ENCODE measurements at regions not wholly inside any gene's neighbourhood (a gene's known extent, or its start where the extent isn't known, plus 50 kb on each side); places are given as distances from the start of the nearest gene placed in this dataset.
A peak's percentile ranks its signal among the peaks of the same experiment; 100 is the strongest.

DNA sequence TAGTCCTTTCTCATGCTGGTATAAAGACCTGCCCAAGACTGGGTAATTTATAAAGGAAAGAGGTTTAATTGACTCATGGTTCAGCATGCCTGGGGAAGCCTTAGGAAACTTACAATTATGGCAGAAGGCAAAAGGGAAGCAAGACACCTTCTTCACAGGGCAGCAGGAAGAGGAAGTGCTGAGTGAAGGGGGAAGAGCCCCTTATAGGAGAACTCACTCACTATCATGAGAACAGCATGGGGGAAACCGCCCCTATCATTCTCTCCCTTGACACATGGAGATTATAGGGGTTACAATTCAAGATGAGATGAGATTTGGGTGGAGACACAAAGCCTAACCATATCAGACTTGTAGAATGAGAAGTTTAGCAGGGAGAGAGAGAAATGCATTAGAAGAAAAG lies 373.3 kb upstream of the DIAPH2 start:
- no peak for DNase-seq

DNA sequence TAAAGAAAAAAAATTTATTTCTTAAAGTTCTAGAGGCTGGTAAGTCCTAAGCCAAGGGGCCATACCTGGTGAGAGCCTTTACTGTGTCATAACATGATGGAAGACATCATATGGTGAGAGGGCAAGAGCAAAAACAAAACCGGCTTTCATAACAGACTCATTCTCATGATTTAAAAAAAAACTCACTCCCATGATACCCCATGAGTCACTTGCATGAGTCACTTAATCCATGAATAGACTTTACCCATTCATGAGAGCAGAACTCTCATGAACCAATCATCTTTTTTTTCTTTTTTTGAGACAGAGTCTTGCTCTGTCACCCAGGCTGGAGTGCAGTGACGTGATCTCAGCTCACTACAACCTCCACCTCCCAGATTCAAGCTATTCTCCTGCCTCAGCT lies 369.7 kb upstream of the DIAPH2 start:
- no peak for DNase-seq

- no peak for DNase-seq
Measured at GRCh38 chrX:96361844-96362243, 322.8 kb upstream of the DIAPH2 start.

DNA sequence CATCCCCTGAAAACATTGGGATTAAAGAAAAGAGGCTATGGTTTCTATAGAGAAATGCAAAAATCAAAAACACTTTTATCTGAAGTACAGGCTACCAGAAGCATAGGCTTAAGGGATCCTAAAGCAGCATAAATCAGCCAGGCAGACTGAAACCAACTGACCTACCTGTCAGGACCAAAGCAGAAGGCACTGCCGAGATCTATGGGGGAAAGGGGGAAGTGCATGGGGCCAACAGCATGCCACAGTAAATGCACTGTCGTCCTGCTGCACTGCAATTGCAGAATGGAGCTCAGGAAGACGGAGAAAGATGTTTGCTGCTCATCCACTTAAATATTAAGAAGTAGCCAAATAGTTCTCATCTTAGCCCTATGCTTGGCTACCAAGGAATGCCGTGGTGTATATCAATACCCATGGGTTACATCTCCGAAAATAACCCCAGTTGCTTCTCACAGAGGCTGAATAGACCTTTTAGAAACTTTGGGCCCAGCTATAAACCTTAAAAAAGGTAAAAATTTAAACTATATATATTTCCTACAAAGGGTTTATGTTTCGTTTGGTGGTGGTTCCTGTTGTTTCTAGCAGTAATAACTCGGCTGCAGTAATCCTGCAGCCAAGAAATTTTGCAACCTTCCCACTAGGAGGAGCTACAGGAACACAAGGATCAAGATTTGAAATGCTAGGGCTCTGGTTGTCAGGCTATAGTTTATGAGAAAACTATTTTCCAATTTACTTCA lies 312.2 kb upstream of the DIAPH2 start:
- peak in 1 of 5 experiments; percentile 2 for DNase-seq

- DNase-seq = no peak
Measured at GRCh38 chrX:96373047-96373355, 311.6 kb upstream of the DIAPH2 start.

GRCh38 chrX:96376266-96376665 lies 308.4 kb upstream of the DIAPH2 start:
- DNase-seq = no peak

DNA sequence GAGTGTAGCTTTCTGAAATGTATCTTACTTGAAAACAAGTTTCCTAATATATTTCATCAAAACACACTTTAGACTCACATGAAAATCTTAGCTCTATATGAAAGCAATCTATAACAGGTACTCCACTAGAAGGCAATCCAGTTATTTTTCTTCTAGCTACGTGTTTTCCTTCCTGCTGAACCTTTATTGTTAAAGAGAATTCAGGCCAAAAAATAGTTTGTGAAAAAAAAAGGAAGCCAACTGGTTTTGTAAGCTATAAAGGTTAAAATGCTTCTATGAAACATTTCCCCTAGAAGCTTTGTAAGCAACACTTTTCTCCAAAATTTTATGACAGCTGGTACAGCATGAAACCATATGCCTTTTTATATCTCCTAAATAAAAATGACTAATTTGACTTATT lies 304.7 kb upstream of the DIAPH2 start:
- no peak for DNase-seq

DNA sequence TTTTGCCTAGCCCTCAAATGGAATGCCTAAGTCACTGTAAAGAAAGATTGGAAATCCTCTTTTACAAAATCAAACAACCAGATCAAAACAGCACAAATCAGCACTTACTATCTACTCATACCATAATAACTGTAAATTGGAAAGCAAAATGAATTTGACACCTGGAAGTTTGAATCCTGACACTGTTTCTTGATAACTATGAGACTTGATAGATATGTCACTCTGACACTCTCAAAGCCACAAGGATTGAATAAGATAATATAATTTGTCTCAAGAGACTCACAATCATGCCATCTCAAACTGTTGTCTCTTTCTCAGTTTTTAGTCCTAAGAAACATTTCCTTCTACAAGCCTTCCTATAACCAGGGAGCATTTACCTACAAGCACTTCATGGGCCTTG lies 302.6 kb upstream of the DIAPH2 start:
- DNase-seq = no peak

DNA sequence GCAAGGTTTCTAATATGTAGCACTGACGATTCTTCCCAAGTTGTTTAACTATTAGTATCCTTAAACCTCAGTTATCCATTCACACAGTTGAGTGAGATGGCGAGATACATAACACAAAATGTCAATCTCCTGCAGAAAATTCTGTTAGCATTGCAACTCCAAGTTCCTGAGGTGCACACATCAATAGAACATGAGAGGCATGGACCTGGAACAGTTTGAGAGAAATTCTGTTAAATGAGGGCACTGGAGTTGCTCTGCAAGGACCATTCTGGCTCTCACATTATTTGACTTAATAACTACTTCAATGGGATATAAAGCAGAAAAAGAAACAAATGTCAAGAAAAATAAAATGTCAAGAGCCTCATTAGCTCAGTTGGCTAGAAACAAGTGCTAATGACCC lies 301.2 kb upstream of the DIAPH2 start:
- no peak for DNase-seq

DNA sequence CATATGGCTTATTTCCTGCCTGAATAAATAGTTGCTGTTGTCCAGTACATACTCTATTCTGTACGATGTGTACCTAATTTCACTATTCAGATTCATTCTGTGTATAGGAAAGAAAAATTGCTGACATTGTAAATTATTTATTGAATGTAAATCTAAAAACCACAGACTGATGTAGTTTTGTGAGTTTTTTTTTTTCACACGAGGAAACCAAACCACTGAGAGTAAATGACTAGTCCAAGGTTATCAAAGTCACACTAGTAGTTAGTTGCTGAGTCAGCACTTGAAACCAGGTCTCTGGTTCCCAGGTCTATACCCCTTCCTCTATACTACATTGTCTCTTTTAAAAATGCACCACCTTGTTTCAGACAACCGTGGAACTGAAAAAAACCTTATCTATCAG lies 298.3 kb upstream of the DIAPH2 start:
- DNase-seq = peak in 1 of 5 experiments; percentile 1

- DNase-seq = no peak
Measured at GRCh38 chrX:96386981-96387380, 297.7 kb upstream of the DIAPH2 start.

GRCh38 chrX:96387801-96388200 lies 296.8 kb upstream of the DIAPH2 start:
- no peak for DNase-seq

GRCh38 chrX:96389281-96390047 lies 295.2 kb upstream of the DIAPH2 start:
- DNase-seq = no peak

GRCh38 chrX:96394598-96394997 lies 290.0 kb upstream of the DIAPH2 start:
- DNase-seq = no peak

GRCh38 chrX:96403446-96403845 lies 281.2 kb upstream of the DIAPH2 start:
- no peak for DNase-seq

DNA sequence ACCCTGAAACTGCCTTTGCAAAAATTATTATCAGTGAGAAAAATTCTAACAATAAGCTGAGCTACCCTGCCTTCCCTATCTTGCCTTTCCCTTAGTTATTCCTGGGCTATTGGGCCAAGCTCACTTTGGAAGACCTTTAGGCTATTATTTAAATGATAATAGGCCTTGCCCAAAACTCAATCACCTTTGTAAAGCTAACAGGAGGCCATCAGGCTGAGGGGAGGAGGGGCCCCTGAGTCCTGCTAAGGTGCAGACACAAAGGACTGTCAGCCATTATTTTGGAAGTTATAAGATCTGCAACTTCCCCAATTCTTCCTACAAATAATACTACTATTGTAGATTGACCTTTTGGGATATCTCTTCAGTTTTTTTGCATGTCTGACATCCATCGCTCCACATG lies 278.8 kb upstream of the DIAPH2 start:
- no peak for DNase-seq

DNA sequence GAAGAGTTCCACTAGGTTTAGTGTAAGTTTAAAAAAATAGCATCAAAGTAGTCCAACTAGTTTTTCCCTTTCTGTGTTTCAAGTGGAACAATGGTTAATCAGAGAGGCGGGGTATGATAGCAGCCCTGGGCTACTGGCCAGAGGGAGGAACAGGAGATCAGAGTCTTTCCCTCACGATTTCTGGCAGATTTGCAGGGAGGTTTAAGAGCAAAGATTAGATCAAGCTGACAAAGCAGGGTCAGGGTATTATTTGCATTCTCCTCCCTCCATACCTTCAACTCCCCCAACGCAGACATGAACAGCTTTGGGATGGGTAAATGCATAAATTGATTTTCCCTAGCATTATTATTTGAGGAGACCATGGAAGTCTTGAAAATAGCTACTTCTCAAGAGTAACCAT lies 277.6 kb upstream of the DIAPH2 start:
- DNase-seq = no peak

DNA sequence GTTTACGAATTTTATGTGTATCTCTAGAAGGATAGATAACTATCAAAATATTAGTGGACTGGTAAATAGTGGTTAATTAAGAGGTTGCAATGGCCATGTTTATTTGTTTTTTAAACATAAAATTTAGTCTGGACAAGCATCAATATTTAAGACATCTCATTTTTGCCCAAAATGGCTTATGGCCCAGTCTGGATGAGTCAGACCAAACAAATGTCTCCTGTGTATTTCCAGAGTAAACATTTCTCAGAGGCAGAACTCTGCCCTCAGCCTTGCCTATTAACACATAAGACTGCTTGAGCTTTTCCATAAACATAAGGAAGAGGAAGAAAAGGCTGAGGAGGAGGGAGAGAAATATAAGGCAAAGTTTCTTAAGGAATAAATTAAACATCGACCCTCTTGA lies 277.1 kb upstream of the DIAPH2 start:
- no peak for DNase-seq

GRCh38 chrX:96407981-96408380 lies 276.7 kb upstream of the DIAPH2 start:
- no peak for DNase-seq

DNA sequence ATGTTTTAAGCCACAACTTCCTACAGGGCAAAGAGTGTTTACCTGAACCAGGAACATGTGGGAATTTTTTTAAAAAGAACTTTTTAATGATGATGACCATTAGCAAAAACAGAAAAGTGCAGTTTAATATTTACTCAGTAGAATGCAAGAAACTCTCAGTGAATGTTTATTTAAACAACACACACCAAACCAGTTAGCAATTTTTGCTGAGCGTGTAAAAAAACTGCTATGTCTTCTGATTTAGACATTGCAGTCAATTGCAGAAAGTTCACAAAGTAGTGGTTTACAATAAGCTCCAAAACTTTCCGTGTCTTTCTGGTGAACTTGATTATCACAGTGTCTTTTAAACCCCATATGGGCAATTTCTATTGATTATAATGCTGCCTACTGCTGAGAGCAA lies 273.7 kb upstream of the DIAPH2 start:
- DNase-seq = no peak

GRCh38 chrX:96417695-96418094 lies 266.9 kb upstream of the DIAPH2 start:
- no peak for DNase-seq

GRCh38 chrX:96424007-96424406 lies 260.6 kb upstream of the DIAPH2 start:
- no peak for DNase-seq

DNA sequence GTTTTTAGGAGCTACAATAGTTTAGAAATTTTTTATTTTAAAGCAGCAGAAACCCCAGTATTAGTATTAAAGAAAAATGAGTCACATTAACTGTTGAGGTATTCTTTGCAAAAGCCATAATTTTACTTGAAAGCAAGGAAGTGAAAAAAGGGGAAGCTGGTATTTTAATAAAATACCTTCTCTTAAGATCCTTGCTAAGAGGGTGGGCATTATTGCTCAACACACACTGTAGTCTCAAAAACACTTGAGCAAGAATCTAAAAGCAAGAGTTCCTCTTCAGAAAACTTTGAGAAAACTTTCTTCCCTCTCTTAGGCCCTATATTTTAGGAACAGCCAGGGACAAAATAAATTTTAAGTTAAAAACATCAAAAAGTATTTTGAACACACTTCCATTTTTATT lies 259.4 kb upstream of the DIAPH2 start:
- no peak for DNase-seq

DNA sequence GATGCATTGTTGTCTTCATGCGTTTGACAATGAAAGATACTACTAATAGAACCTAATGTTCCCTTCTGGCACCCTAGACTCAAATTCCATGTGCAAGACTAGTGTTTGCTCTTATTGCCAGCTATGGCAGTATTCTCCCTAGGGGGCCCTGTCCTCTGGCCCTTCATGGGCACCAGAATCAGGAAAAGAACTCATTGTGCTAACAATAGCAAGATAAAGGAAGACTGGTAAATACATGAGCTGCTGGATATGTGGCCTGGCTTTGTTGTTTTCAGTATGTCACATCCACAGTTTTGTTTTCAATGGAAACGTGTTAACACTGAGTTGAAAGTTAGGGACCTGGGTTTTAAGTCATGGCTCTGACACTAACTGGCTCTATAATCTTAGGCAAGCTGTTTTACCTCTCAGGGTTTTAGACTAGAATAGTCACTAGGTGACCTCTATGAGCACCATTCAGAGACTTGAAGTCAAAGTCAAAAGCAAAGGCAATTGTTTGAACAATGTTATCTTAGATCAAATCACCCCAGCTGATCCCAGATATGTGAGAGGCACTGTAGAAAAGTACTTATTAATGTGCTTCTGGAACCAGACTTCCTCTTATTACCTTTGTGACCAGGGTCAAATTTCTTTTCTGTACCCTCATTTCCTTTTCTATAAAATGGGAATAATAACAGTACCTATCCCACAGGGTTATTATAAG lies 253.7 kb upstream of the DIAPH2 start:
- no peak for DNase-seq

All from T-helper 2 cell (primary cell).